MG63 (cell line): ENCODE measurements at regions not wholly inside any gene's neighbourhood (a gene's known extent, or its start where the extent isn't known, plus 50 kb on each side); places are given as distances from the start of the nearest gene placed in this dataset.

Experiments
- DNase-seq: peaks from one replicate; pipeline ENCODE4 v3.0.0-alpha.2; 2020
- H3K27me3 ChIP-seq: fragments of 250-450 bp; sonication (Bioruptor Pico); 2 replicates; pipeline ENCODE4 v1.5.1; 2020; ENCODE audit warnings: mild to moderate bottlenecking, moderate library complexity
- H3K36me3 ChIP-seq: fragments of 250-450 bp; sonication (Bioruptor Pico); 2 replicates; pipeline ENCODE4 v1.5.1; 2020; ENCODE audit warnings: mild to moderate bottlenecking, moderate library complexity
- H3K4me3 ChIP-seq: fragments of 250-450 bp; sonication (Bioruptor Pico); 2 replicates; pipeline ENCODE4 v1.5.1; 2020; ENCODE audit warnings: mild to moderate bottlenecking, moderate library complexity
- H3K9me3 ChIP-seq: fragments of 250-450 bp; sonication (Bioruptor Pico); 2 replicates; pipeline ENCODE4 v1.5.1; 2020; ENCODE audit warnings: mild to moderate bottlenecking, moderate library complexity

DNA sequence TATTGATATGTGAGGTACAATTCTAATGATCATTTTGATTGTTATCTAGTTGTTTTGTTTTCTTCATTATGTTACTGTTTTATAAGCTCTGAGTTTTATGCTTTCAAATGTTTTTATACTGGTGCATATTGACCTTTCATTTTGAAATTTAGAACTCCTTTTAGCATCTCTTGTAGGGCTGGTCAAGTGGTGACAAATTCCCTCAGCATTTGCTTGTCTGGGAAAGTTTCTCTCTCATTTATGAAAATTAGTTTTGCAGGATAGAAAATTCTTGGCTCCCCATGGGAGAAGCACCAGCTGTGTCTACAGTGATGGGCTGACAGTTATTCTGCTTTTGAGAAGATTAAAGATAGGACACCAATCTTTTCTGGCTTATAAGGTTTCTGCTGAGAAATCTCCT is 105.3 kb upstream of the SPRY1 start:
- peaks cover 11% of the 10 kb centered on the region for H3K9me3 ChIP-seq
- no peaks in the 10 kb centered on the region for H3K27me3 ChIP-seq
- no peak for DNase-seq
- H3K36me3 ChIP-seq = no peaks in the 10 kb centered on the region; the same call in 1 of the 2 replicates
- no peak overlapping the region for H3K4me3 ChIP-seq

DNA sequence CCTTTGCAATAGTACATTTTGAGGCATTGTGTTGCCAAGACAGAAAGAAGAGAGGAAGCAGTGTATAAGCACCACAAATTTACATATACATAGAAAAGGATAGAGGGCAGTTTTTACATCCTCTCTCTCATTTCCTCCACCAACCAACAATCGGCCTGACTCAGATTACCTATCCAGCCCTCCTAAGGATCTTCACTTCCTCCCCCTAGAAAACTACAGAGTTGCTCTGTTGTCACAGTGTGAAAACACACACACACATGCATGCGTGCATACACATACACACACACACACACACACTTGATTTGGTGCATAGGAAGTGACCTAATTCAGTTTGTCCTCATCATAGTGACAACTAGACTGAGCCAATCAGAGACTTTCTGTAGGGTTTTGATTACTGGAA is 98.8 kb upstream of the SPRY1 start:
- Histone ChIP-seq H3K4me3 (no peak overlapping the region), H3K9me3 (no peaks in the 10 kb centered on the region), H3K27me3 (no peaks in the 10 kb centered on the region), H3K36me3 (no peaks in the 10 kb centered on the region)
- no peak for DNase-seq

DNA sequence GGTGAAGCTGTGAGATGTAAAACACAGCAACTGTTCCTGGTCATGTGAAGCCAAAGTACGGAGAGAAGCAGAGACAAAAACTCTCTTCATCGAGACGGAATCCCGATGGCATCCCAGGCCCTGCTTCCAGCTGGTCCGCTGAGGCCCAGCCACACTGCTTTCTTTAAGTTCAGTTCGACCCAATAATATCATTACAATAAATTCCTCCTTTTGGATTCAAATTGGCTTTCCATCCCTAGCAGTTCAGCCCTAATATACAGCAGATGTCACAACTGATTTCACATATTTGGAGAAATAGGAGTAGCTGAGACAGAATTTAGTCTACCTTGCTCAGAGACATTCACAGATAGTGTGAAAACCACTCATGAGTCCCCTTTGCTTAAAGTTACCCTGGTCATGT is 98.3 kb upstream of the SPRY1 start:
- DNase-seq = no peak
- Histone ChIP-seq H3K27me3 (no peaks in the 10 kb centered on the region), H3K4me3 (no peak overlapping the region)

DNA sequence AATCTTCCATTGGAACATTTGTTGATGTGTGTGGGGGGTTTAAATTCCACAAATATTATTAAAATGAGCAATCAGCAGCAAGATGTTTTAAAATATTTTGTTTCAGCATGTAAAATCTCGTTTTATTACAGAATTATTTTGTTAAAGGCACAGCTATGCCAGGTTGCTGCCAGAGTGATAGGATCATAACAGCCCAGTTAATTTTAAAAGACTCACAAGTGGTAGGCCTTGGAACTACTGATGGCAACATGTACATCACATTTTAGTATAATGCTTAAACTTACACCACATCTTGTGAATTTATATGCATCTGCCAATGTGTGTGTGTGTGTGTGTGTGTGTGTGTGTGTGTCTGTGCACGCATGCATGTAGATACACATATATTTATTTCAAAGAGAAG is 97.8 kb upstream of the SPRY1 start:
- no peak for DNase-seq
- Histone ChIP-seq H3K9me3 (no peaks in the 10 kb centered on the region), H3K27me3 (no peaks in the 10 kb centered on the region), H3K36me3 (no peaks in the 10 kb centered on the region), H3K4me3 (no peak overlapping the region)

More for the DNA sequence above, 98.3 kb upstream of the SPRY1 start:
- H3K9me3 ChIP-seq = no peaks in the 10 kb centered on the region
- no peaks in the 10 kb centered on the region for H3K36me3 ChIP-seq

DNA sequence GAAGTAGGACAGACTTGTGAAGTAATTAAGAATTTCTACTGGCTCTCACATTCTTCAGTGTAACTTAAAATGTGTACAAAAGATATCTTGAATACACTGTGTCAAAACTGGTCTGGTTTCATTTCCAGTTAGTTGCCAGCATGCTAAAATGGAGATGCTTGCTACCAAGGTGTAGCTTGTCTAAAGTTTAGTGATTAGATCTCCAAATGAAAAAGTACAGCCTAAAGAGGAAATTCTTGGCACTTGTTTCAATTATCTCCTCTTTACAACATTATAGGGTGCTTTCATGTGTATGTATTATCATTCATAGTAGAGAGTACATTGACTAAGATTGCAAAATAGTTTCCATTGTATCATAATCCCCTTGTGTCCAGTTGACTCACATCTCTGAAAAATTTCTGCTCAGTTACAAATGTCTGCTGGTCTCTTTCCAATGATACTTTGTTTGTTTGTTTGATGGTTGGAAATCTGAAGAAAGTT is 97.3 kb upstream of the SPRY1 start:
- no peaks in the 10 kb centered on the region for H3K27me3 ChIP-seq
- H3K4me3 ChIP-seq = no peak overlapping the region
- H3K36me3 ChIP-seq = no peaks in the 10 kb centered on the region
- DNase-seq = no peak
- H3K9me3 ChIP-seq = no peaks in the 10 kb centered on the region

DNA sequence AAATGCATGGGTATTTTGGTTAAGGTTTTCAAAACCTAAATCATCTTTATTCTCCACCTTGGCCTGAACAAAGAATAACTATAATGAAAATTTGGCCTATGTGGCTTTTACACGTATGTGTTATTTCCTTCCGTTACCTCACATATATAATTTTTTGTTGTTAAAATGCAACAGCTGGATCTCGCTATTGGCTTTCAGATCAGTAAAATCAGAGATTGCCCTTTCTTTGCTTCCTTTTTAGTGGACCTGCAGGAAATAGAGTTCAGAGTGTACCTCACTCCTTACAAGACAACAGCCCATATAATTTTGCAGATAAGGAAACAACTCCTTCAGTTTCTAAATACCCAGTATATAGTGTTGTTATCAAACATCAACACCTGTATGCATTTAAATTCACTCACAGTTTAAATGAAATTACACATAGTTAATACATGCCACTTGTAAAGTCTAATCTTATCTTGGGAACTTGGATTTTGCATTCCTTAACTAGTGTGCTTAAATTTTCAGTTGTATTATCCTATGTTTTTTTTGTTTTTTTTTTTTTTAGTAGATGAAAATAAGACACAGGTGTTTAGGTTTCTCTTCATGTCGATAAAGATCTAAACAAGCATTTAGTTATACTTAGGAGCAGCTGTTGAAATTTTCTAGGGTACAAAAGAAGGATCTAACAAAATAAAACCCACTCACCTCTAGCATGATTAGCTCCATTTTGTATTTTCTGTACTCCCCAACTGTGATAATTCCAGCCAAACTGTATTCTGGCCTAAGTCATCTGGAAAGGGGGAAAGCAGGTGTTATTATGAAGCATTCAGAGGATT is 96.2 kb upstream of the SPRY1 start:
- no peak overlapping the region for H3K4me3 ChIP-seq
- H3K36me3 ChIP-seq = no peaks in the 10 kb centered on the region
- no peaks in the 10 kb centered on the region for H3K9me3 ChIP-seq
- DNase-seq = no peak
- H3K27me3 ChIP-seq = no peaks in the 10 kb centered on the region

DNA sequence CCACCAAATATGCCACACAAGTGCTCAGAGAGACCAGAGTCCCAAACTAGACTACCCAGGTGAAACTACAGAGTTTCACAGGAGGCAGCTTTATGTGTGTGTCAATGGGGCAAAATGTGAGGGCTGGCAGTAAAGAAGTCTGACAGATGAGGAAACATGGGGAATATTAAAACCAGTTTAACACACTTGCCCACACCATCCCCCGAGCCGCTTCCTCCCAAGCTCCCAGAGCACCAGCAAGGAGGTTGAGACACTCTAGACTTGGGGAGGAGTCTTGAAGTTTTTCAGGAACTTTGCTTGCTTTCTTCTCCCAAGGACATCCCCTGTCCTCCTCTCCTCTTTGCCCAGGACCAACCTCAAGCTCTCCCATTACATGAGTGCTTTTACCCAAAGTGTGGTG is 94.7 kb upstream of the SPRY1 start:
- DNase-seq = no peak
- no peaks in the 10 kb centered on the region for H3K9me3 ChIP-seq
- H3K4me3 ChIP-seq = no peak overlapping the region
- no peaks in the 10 kb centered on the region for H3K27me3 ChIP-seq
- H3K36me3 ChIP-seq = no peaks in the 10 kb centered on the region

DNA sequence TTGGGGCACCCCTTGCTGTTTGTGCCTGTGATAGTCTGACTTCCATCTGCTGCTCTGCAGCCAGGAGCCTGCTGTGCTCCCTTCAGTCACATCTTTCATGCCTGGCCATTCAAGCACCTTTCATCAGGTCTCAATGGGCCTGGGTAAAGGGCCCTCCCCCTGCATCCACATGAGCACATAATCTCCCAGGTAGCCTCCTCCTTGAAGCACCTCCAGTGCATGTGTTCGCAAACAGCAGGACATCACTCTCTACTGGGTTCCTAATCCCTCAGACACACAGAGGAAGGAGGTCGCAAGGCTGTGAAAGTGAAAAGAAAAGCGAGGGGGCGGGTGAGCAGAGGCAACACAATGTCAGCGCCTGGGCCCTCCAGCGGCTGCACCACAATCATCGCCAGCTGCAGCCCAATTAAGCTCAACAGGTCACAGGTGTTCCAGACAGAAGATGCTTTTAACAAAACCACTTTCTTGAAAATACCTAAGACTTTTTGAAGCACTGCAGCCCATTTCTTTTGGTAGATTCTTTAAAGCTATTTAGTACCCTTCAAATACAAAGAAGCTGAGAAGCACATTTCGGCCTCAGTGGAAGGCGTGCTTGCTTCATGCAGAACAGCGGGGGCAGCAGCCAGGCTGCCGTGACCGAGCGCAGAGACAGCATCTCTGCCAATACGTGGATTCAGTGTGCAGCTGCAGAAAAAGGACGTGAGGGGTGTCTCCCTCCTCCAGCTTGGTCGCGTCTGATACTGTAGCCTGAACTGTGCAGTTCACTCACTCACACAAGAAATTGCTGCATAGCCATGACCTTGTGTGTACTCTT is 92.2 kb upstream of the SPRY1 start:
- no peaks in the 10 kb centered on the region for H3K9me3 ChIP-seq
- H3K27me3 ChIP-seq = no peaks in the 10 kb centered on the region
- no peak overlapping the region for H3K4me3 ChIP-seq
- no peak for DNase-seq
- H3K36me3 ChIP-seq = no peaks in the 10 kb centered on the region

DNA sequence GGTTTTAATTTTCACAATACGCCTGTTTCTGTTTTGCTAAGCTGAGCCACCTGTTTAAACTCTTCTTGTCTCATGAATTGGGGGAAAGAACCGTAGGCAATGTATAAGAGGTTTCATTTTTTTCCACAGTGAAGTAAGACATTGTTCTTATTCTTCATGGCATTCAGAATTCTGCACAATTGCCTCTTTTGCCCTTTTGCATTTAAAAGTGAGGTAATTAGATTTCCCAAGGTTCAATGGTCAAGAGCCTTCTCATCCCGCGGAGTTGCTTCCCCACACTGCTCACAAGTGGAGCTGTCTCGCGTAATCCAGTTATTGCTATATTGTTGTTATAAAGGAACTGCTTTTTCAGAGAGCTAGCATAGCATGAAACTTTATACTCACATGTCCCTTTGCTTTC is 90.9 kb upstream of the SPRY1 start:
- Histone ChIP-seq H3K36me3 (no peaks in the 10 kb centered on the region), H3K4me3 (no peak overlapping the region), H3K9me3 (no peaks in the 10 kb centered on the region), H3K27me3 (no peaks in the 10 kb centered on the region)
- DNase-seq = no peak

DNA sequence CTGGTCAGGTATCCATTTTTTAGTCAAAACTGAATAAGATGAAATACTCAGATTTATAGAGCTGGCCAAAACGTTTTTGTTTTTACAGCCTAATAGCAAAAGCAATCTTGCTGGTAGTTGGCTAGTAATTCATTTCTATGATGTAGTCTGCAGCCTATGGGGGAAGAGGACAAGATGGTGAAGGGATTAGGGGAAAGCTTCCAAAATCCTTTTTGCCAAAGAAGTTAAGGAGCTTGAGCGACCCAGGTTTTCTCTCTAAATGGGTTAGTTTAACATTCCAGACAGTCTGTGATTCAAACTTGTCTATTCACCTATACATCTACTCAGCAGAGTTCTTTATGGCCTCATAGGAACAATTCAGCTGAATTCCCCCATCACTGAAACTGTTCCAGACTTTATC is 89.8 kb upstream of the SPRY1 start:
- no peak for DNase-seq
- no peaks in the 10 kb centered on the region for H3K9me3 ChIP-seq

DNA sequence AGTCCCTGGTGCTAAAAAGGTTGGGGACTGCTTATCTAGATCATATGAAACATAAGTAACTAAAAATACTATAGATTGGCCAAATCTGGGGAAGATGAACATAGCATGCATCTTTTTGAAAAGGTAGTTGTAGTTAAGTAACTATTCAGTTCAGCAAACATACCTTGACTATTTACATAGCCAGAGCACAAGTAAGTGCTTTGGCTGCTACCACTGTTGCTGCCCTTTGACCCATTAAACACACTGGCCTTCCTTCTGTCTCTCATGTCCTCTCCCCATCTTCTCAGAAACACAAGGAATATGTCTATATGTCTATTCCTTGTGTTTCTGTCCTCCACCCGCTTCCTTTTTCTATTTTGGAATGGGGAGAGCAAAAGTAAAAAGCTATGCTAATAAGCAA is 87.9 kb upstream of the SPRY1 start:
- H3K4me3 ChIP-seq = no peak overlapping the region
- no peaks in the 10 kb centered on the region for H3K27me3 ChIP-seq
- no peaks in the 10 kb centered on the region for H3K9me3 ChIP-seq
- H3K36me3 ChIP-seq = no peaks in the 10 kb centered on the region
- DNase-seq = no peak

More for the DNA sequence above, 89.8 kb upstream of the SPRY1 start:
- Histone ChIP-seq H3K4me3 (no peak overlapping the region), H3K27me3 (no peaks in the 10 kb centered on the region), H3K36me3 (no peaks in the 10 kb centered on the region)

DNA sequence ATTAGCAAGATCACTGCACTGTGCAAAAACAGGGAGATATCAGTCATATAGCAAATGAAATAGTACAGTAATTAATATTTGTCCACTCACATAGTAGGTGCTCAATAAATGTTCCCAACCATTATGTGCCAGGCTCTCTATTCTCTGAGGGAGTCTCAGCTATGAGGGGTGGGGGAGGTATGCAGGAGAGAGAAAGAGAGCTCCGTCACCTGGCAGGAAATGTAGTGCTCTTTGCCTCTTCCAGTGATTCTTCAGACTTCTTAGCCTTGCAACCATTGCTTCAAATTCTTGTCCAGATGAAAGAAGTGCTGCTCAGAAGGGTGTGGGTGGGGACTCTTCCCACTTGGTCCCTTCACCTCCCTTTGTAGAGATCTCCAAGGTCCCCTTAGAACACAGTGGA is 84.5 kb upstream of the SPRY1 start:
- no peaks in the 10 kb centered on the region for H3K9me3 ChIP-seq
- no peak for DNase-seq
- H3K36me3 ChIP-seq = peaks cover 6% of the 10 kb centered on the region
- H3K4me3 ChIP-seq = no peak overlapping the region
- H3K27me3 ChIP-seq = no peaks in the 10 kb centered on the region

DNA sequence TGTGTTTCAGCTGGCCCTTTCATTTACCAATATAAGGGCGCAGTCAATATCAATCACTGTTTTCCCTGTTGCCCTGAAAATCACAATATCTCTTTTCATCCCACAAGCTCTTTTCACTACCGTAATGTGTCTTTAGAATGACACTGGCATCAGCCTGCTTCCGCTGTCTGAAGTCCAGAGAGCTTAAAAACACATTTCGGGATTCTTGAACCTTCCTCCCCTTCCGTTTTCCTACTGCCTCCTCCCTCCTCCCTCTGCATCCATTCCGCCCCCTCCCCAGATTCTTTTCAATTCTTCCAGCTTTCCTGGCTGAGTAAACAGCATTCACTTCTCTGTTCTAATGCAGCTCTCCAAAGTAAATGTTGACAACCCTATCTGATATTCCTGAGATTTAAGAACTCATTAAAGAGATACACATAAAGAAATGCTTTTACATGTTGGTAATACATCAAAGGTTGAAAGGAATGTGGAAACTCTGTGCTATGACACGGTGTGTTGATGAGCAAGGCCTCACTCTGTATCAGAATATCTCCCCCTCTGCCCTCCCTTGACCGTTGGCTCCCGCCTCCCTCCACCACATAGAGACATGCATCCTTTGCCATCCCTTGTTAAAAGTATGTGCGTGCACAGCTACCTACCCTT is 83.5 kb upstream of the SPRY1 start:
- Histone ChIP-seq H3K4me3 (no peak overlapping the region), H3K36me3 (peaks cover 6% of the 10 kb centered on the region), H3K27me3 (no peaks in the 10 kb centered on the region), H3K9me3 (no peaks in the 10 kb centered on the region)
- DNase-seq = no peak

DNA sequence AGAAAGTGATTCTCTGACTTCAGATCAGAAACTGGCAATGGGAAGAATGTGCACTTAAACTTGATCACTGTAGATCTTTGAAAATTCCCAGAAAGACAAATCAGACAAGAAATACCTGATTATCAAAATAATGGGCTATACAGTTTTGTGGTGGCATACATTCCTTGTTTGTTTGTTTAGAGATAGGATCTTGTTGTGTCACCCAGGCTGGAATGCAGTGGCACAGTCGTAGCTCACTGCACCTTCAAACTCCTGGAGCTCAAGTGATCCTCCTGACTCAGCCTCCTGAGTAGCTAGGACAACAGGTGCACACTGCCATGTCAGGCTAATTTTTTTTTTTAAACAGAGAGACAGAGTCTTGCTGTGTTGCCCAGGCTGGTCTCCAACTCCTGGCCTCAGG is 81.0 kb upstream of the SPRY1 start:
- DNase-seq = no peak
- Histone ChIP-seq H3K9me3 (no peaks in the 10 kb centered on the region), H3K4me3 (no peak overlapping the region), H3K36me3 (peaks cover 6% of the 10 kb centered on the region), H3K27me3 (no peaks in the 10 kb centered on the region)

DNA sequence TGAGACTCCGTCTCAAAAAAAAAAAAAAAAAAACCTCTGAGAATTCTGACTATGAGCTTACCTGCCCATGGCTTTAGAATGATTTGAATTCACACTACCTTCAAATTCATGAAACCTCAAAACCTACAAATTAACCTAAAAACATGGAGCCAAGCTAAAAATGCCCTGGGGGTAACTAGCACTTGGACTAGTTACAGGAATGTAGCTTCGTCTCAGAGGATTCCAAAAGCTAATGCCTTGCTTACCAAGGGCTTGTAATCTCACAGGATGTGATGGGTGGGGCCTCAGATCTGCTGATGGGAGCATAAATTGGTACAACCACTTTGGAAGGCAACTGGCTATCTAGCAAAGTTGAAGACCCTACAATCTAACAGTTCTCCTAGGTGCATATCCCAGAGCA is 79.4 kb upstream of the SPRY1 start:
- no peak overlapping the region for H3K4me3 ChIP-seq
- H3K9me3 ChIP-seq = peaks cover 4% of the 10 kb centered on the region; the same call in 1 of the 2 replicates
- DNase-seq = no peak
- peaks cover 11% of the 10 kb centered on the region for H3K36me3 ChIP-seq
- H3K27me3 ChIP-seq = no peaks in the 10 kb centered on the region

DNA sequence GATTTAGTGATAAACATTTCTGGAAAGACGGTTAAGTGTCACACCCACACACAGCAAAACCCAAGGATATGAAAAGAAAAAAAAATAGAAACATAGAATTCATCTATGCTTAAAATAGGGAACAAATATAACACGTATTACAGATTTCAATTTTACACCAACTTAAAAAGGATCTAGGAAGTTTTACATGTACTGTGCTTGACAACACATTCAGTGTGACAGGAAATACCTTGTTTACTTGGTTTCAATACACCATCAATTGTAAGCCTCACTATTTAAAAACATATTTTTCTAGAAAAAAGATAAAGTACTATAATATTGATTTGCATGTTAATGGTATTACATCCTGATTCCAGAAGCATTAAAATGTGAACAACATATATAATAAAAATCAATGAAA is 77.0 kb upstream of the SPRY1 start:
- peaks cover 8% of the 10 kb centered on the region; the same call in 1 of the 2 replicates for H3K9me3 ChIP-seq
- H3K36me3 ChIP-seq = peaks cover 11% of the 10 kb centered on the region
- no peak overlapping the region for H3K4me3 ChIP-seq
- no peaks in the 10 kb centered on the region for H3K27me3 ChIP-seq
- DNase-seq = no peak

DNA sequence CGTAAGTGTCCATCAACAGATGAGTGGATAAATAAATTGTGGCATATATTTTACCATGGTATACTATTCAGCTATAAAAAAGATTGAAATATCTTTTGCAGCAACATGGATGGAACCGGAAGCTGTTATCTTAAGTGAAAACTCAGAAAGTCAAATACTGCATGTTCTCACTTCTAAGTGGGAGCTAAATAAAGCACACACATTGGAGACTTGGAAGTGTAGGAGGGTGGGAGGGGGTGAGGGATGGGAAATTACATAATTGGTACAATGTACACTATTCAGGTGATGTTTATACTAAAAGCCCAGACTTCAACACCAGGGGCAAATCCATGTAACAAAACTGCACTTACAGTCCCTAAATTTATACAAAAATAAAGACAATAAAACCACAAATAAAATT is 72.6 kb upstream of the SPRY1 start:
- Histone ChIP-seq H3K36me3 (peaks cover 4% of the 10 kb centered on the region; the same call in 1 of the 2 replicates), H3K27me3 (no peaks in the 10 kb centered on the region), H3K9me3 (peaks cover 8% of the 10 kb centered on the region), H3K4me3 (no peak overlapping the region)
- no peak for DNase-seq
